MM.1S (cell line): ENCODE measurements at regions not wholly inside any gene's neighbourhood (a gene's known extent, or its start where the extent isn't known, plus 50 kb on each side); places are given as distances from the start of the nearest gene placed in this dataset.
"Not testable (repeated sequence)": the region's sequence is repeated elsewhere in the genome, so short reads cannot be mapped to it uniquely, and the experiment has no call there.

Experiments used
- DNase-seq: peaks from one replicate; pipeline ENCODE4 v3.0.0-alpha.2; 2015
- H2AFZ ChIP-seq: fragments of 300-600 bp; sonication (generic); 2 replicates; pipeline ENCODE4 v1.6.0; 2016; ENCODE audit warnings: antibody characterized with exemption, low read length
- H3F3A ChIP-seq: fragments of 300-600 bp; sonication (generic); 2 replicates; pipeline ENCODE4 v1.6.1; 2016; ENCODE audit warnings: mild to moderate bottlenecking, antibody characterized with exemption, low read length, moderate library complexity, mixed read lengths; ENCODE audit not compliant: insufficient read depth
- H3K27ac ChIP-seq: fragments of 300-600 bp; sonication (generic); 2 replicates; pipeline ENCODE4 v1.5.1; 2016; ENCODE audit warnings: mild to moderate bottlenecking, low read length
- H3K27me3 ChIP-seq: fragments of 300-600 bp; sonication (generic); replicated peaks from 2 replicates; pipeline ENCODE4 v1.6.0; 2016; ENCODE audit warnings: low read length; ENCODE audit not compliant: insufficient read depth
- H3K36me3 ChIP-seq: fragments of 300-600 bp; sonication (generic); replicated peaks from 2 replicates; pipeline ENCODE4 v1.6.1; 2016; ENCODE audit warnings: mild to moderate bottlenecking, low read length, mixed read lengths; ENCODE audit not compliant: insufficient read depth
- H3K4me1 ChIP-seq: fragments of 300-600 bp; sonication (generic); 2 replicates; pipeline ENCODE4 v1.6.1; 2016; ENCODE audit warnings: low read length, mixed read lengths
- H3K4me2 ChIP-seq: fragments of 300-600 bp; sonication (generic); 2 replicates; pipeline ENCODE4 v1.6.0; 2016; ENCODE audit warnings: low read depth, low read length
- H3K4me3 ChIP-seq: fragments of 300-600 bp; sonication (generic); 2 replicates; pipeline ENCODE4 v1.5.1; 2016; ENCODE audit warnings: low read length, mixed read lengths
- H3K79me2 ChIP-seq: fragments of 300-600 bp; sonication (generic); 2 replicates; pipeline ENCODE4 v1.6.1; 2016; ENCODE audit warnings: mixed run types, low read length, mixed read lengths
- H3K9ac ChIP-seq: fragments of 300-600 bp; sonication (generic); 2 replicates; pipeline ENCODE4 v1.6.1; 2016; ENCODE audit warnings: low read length, mixed read lengths
- H3K9me2 ChIP-seq: fragments of 300-600 bp; sonication (generic); replicated peaks from 2 replicates; pipeline ENCODE4 v1.6.1; 2016; ENCODE audit warnings: mild to moderate bottlenecking, low read length, mixed read lengths; ENCODE audit not compliant: insufficient read depth
- H3K9me3 ChIP-seq: fragments of 300-600 bp; sonication (generic); replicated peaks from 2 replicates; pipeline ENCODE4 v1.6.1; 2016; ENCODE audit warnings: mild to moderate bottlenecking, low read length, mixed read lengths; ENCODE audit not compliant: insufficient read depth
- H4K20me1 ChIP-seq: fragments of 300-600 bp; sonication (generic); 2 replicates; pipeline ENCODE4 v1.6.1; 2016; ENCODE audit warnings: mild to moderate bottlenecking, low read length, moderate library complexity, mixed read lengths; ENCODE audit not compliant: insufficient read depth

DNA sequence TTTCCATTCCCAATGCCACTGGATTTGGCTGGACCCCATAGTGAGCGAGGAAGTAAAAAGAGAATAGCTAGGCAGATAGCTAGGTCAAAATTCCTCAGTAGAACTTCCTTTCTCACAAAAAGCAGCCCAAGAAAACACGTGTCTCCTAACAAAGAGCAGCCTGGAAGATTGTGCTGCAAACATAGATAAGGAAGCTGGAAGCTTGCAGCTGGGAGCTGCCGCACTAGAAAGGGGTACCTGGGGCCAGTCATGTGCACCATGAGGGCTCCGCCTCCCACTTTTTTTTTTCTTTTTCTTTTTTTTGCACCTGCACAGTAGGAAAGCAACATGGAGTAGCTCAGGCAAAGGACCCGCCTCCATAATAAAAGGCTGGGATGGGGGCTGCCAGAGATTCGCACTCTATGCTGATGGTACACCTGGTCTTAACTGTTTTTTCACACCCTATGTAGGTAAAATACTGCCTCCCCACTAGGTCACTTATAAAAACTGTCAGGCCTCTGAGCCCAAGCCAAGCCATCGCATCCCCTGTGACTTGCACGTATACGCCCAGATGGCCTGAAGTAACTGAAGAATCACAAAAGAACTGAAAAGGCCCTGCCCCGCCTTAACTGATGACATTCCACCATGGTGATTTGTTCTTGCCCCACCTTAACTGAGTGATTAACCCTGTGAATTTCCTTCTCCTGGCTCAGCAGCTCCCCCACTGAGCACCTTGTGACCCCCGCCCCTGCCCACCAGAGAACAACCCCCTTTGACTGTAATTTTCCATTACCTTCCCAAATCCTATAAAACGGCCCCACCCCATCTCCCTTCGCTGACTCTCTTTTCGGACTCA lies 521.6 kb downstream of the IRS2 start:
- H3K4me2 ChIP-seq, H3K27ac ChIP-seq, H3K9me2 ChIP-seq, H3K9ac ChIP-seq, H3K4me3 ChIP-seq, H3K4me1 ChIP-seq, H3K79me2 ChIP-seq, H3K36me3 ChIP-seq, DNase-seq, H3F3A ChIP-seq, H3K27me3 ChIP-seq, H4K20me1 ChIP-seq, H3K9me3 ChIP-seq, H2AFZ ChIP-seq: not testable (repeated sequence)

DNA sequence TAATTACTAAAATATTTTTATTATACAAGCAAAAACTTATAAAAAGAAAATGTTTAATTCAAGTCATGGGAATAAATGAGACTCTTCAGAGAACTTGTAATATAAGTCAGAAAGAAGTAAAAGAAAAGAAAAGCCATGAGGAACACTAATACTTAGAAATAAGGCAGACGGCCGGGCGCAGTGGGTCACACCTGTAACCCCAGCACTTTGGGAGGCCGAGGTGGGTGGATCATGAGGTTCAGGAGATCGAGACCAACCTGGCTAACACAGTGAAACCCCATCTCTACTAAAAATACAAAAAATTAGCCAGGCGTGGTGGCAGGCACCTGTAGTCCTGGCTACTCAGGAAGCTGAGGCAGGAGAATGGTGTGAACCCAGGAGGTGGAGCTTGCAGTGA lies 528.6 kb downstream of the IRS2 start:
- H2AFZ ChIP-seq, DNase-seq, H3K9me2 ChIP-seq, H3K36me3 ChIP-seq, H3K27me3 ChIP-seq, H3K79me2 ChIP-seq, H3F3A ChIP-seq, H3K27ac ChIP-seq, H3K4me2 ChIP-seq, H3K9ac ChIP-seq, H3K4me3 ChIP-seq, H4K20me1 ChIP-seq, H3K9me3 ChIP-seq: not testable (repeated sequence)
- H3K4me1 ChIP-seq: peaks cover 10% of the 10 kb centered on the region; the same call in 1 of the 2 replicates
